SK-N-SH (cell line): ENCODE measurements at regions not wholly inside any gene's neighbourhood (a gene's known extent, or its start where the extent isn't known, plus 50 kb on each side); places are given as distances from the start of the nearest gene placed in this dataset.

ENCODE experiments used
- RAD21 ChIP-seq: IDR thresholded peaks from 2 replicates; pipeline ENCODE4 v1.6.1; 2012; ENCODE audit warnings: mild to moderate bottlenecking, low read length
- RFX5 ChIP-seq: IDR thresholded peaks from 2 replicates; pipeline ENCODE4 v1.6.1; 2012; ENCODE audit warnings: mild to moderate bottlenecking, improper control_type of control experiment, low read length
- TF ChIP-seq, protein P1 (sequence below): IDR thresholded peaks from 2 replicates; pipeline ENCODE4 v1.4.0; 2012; ENCODE audit warnings: low read depth
- TF ChIP-seq, protein P2 (sequence below): fragments of 200-600 bp; sonication (generic); IDR thresholded peaks from 2 replicates; pipeline ENCODE4 v1.6.1; 2017; ENCODE audit warnings: antibody characterized with exemption, mild to moderate bottlenecking, moderate library complexity

DNA sequence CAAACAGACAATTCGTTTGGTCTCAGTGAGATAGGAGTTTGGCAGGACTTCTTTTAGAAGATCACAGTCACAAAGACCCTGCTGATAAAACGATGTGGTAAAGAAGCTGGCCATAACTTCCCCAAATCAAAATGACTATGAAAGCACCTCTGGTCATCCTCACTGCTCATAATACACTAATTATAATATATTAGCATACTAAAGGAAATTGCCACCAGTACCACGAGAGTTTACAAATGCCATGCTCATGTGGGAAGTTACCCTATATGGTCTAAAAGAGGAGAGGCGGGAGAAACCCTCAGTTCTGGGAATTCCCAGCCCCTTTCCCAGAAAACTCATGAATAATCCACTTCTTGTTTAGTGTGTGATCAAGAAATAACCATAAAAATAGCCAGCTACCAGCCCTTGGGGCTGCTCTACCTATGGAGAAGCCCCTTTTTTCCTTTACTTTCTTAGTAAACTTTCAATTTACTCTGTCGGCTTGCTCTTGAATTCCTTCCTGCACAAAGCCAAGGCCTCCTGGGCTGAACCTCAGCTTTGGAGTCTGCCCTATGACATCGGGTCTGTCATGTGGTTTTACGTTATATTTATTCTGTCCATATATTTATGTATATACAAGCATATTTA, 115.8 kb upstream of the IGSF10 start:
- TF ChIP-seq RAD21 = no peak
- TF ChIP-seq, protein P1, sequence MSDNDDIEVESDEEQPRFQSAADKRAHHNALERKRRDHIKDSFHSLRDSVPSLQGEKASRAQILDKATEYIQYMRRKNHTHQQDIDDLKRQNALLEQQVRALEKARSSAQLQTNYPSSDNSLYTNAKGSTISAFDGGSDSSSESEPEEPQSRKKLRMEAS = no peak
- no peak for TF ChIP-seq RFX5
- TF ChIP-seq, protein P2, sequence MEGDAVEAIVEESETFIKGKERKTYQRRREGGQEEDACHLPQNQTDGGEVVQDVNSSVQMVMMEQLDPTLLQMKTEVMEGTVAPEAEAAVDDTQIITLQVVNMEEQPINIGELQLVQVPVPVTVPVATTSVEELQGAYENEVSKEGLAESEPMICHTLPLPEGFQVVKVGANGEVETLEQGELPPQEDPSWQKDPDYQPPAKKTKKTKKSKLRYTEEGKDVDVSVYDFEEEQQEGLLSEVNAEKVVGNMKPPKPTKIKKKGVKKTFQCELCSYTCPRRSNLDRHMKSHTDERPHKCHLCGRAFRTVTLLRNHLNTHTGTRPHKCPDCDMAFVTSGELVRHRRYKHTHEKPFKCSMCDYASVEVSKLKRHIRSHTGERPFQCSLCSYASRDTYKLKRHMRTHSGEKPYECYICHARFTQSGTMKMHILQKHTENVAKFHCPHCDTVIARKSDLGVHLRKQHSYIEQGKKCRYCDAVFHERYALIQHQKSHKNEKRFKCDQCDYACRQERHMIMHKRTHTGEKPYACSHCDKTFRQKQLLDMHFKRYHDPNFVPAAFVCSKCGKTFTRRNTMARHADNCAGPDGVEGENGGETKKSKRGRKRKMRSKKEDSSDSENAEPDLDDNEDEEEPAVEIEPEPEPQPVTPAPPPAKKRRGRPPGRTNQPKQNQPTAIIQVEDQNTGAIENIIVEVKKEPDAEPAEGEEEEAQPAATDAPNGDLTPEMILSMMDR = no peak
